ENCODE measurements at regions not wholly inside any gene's neighbourhood (a gene's known extent, or its start where the extent isn't known, plus 50 kb on each side); places are given as distances from the start of the nearest gene placed in this dataset.
"Not testable (repeated sequence)": the region's sequence is repeated elsewhere in the genome, so short reads cannot be mapped to it uniquely, and the experiment has no call there.

GRCh38 chr9:39018107-39018506 is 269.9 kb downstream of the CNTNAP3 start:
- ATAC-seq (ENCODE audit: low read depth); H3K36me3 Mint-ChIP-seq; H3K27ac Mint-ChIP-seq; H3K9me3 Mint-ChIP-seq; POLR2A ChIA-PET; H3K27me3 Mint-ChIP-seq; H3K4me3 Mint-ChIP-seq; DNase-seq; H3K4me1 Mint-ChIP-seq: not testable (repeated sequence)

- H3K9me3 Mint-ChIP-seq; DNase-seq; POLR2A ChIA-PET; H3K4me3 Mint-ChIP-seq; H3K27me3 Mint-ChIP-seq; H3K36me3 Mint-ChIP-seq; H3K4me1 Mint-ChIP-seq; ATAC-seq (ENCODE audit: low read depth); H3K27ac Mint-ChIP-seq: not testable (repeated sequence)
These were observed 272.8 kb downstream of the CNTNAP3 start for GRCh38 chr9:39015178-39015577.

- H3K36me3 Mint-ChIP-seq; POLR2A ChIA-PET; ATAC-seq (ENCODE audit: low read depth); H3K4me3 Mint-ChIP-seq; DNase-seq; H3K4me1 Mint-ChIP-seq; H3K27me3 Mint-ChIP-seq; H3K27ac Mint-ChIP-seq; H3K9me3 Mint-ChIP-seq: not testable (repeated sequence)
These were observed 273.2 kb downstream of the CNTNAP3 start for GRCh38 chr9:39014805-39015123.

- POLR2A ChIA-PET; H3K9me3 Mint-ChIP-seq; H3K27me3 Mint-ChIP-seq; H3K4me1 Mint-ChIP-seq; H3K36me3 Mint-ChIP-seq; DNase-seq; ATAC-seq (ENCODE audit: low read depth); H3K27ac Mint-ChIP-seq; H3K4me3 Mint-ChIP-seq: not testable (repeated sequence)
These were observed 273.7 kb downstream of the CNTNAP3 start for GRCh38 chr9:39014096-39014804.

GRCh38 chr9:39009743-39010142 is 278.2 kb downstream of the CNTNAP3 start:
- POLR2A ChIA-PET; H3K4me1 Mint-ChIP-seq; H3K36me3 Mint-ChIP-seq; H3K27me3 Mint-ChIP-seq; H3K27ac Mint-ChIP-seq; H3K9me3 Mint-ChIP-seq; DNase-seq; H3K4me3 Mint-ChIP-seq; ATAC-seq (ENCODE audit: low read depth): not testable (repeated sequence)

GRCh38 chr9:39009343-39009742 is 278.6 kb downstream of the CNTNAP3 start:
- ATAC-seq (ENCODE audit: low read depth); H3K27me3 Mint-ChIP-seq; H3K4me1 Mint-ChIP-seq; H3K36me3 Mint-ChIP-seq; H3K27ac Mint-ChIP-seq; DNase-seq; H3K4me3 Mint-ChIP-seq; POLR2A ChIA-PET; H3K9me3 Mint-ChIP-seq: not testable (repeated sequence)

- H3K4me1 Mint-ChIP-seq; DNase-seq; H3K9me3 Mint-ChIP-seq; H3K27ac Mint-ChIP-seq; H3K36me3 Mint-ChIP-seq; H3K4me3 Mint-ChIP-seq; H3K27me3 Mint-ChIP-seq; POLR2A ChIA-PET; ATAC-seq (ENCODE audit: low read depth): not testable (repeated sequence)
These were observed 279.1 kb downstream of the CNTNAP3 start for GRCh38 chr9:39008907-39009306.

GRCh38 chr9:39005736-39006135 is 282.2 kb downstream of the CNTNAP3 start:
- DNase-seq; ATAC-seq (ENCODE audit: low read depth); H3K9me3 Mint-ChIP-seq; H3K27ac Mint-ChIP-seq; H3K4me3 Mint-ChIP-seq; POLR2A ChIA-PET; H3K4me1 Mint-ChIP-seq; H3K36me3 Mint-ChIP-seq; H3K27me3 Mint-ChIP-seq: not testable (repeated sequence)

GRCh38 chr9:39001085-39001593 is 281.2 kb upstream of the FAM240B start:
- H3K27me3 Mint-ChIP-seq; H3K36me3 Mint-ChIP-seq; H3K27ac Mint-ChIP-seq; H3K4me3 Mint-ChIP-seq; DNase-seq; POLR2A ChIA-PET; ATAC-seq (ENCODE audit: low read depth); H3K4me1 Mint-ChIP-seq; H3K9me3 Mint-ChIP-seq: not testable (repeated sequence)

GRCh38 chr9:38999277-38999676 is 279.3 kb upstream of the FAM240B start:
- H3K27me3 Mint-ChIP-seq; ATAC-seq (ENCODE audit: low read depth): not testable (repeated sequence)

GRCh38 chr9:38993690-38994089 is 273.8 kb upstream of the FAM240B start:
- H3K27me3 Mint-ChIP-seq; H3K4me1 Mint-ChIP-seq; POLR2A ChIA-PET; ATAC-seq (ENCODE audit: low read depth); H3K9me3 Mint-ChIP-seq; H3K36me3 Mint-ChIP-seq; DNase-seq; H3K4me3 Mint-ChIP-seq; H3K27ac Mint-ChIP-seq: not testable (repeated sequence)

More at GRCh38 chr9:38999277-38999676, 279.3 kb upstream of the FAM240B start:
- DNase-seq, POLR2A ChIA-PET, H3K4me1 Mint-ChIP-seq, H3K27ac Mint-ChIP-seq, H3K36me3 Mint-ChIP-seq, H3K4me3 Mint-ChIP-seq, H3K9me3 Mint-ChIP-seq: not testable (repeated sequence)

- H3K9me3 Mint-ChIP-seq; H3K27ac Mint-ChIP-seq; H3K27me3 Mint-ChIP-seq; DNase-seq; H3K4me3 Mint-ChIP-seq; ATAC-seq (ENCODE audit: low read depth); H3K36me3 Mint-ChIP-seq; H3K4me1 Mint-ChIP-seq; POLR2A ChIA-PET: not testable (repeated sequence)
These were observed 273.2 kb upstream of the FAM240B start for GRCh38 chr9:38993156-38993555.

- POLR2A ChIA-PET: interaction anchor here (0.7 kb wide), 1 partner anchor 273 kb away, joined by 5 read pairs; no protein-coding TSS in a partner anchor
- not testable (repeated sequence) for DNase-seq; H3K36me3 Mint-ChIP-seq; H3K27me3 Mint-ChIP-seq; ATAC-seq (ENCODE audit: low read depth); H3K4me3 Mint-ChIP-seq; H3K27ac Mint-ChIP-seq; H3K4me1 Mint-ChIP-seq; H3K9me3 Mint-ChIP-seq
These were observed 258.8 kb upstream of the FAM240B start for GRCh38 chr9:38978734-38979133.

GRCh38 chr9:38969480-38969879 is 249.5 kb upstream of the FAM240B start:
- H3K27ac Mint-ChIP-seq; ATAC-seq (ENCODE audit: low read depth); POLR2A ChIA-PET; H3K36me3 Mint-ChIP-seq; H3K4me3 Mint-ChIP-seq; H3K4me1 Mint-ChIP-seq; H3K9me3 Mint-ChIP-seq; DNase-seq; H3K27me3 Mint-ChIP-seq: not testable (repeated sequence)
